ENCODE measurements at regions not wholly inside any gene's neighbourhood (a gene's known extent, or its start where the extent isn't known, plus 50 kb on each side); places are given as distances from the start of the nearest gene placed in this dataset.

GRCh38 chr2:169426069-169426663 lies 53.1 kb upstream of the BBS5 start:
- no peak for DNase-seq (ENCODE audit: low spot score)
- TF ChIP-seq CTCF (conservative IDR thresholded peaks at IDR 0.05; ENCODE audit: low read depth, low read length) (no peak), EZH2 (IDR thresholded peaks at IDR 0.05; ENCODE audit: borderline replicate concordance, low read depth, low read length, poor library complexity, severe bottlenecking) (no peak)
- no peak overlapping the region for H3K4me3 ChIP-seq (ENCODE audit: low read depth, low read length, poor library complexity, severe bottlenecking)
- no peaks in the 10 kb centered on the region for H3K4me1 ChIP-seq (ENCODE audit: insufficient read depth, low read length, poor library complexity, severe bottlenecking)
- H3K36me3 ChIP-seq (ENCODE audit: insufficient read depth, low read length, poor library complexity, severe bottlenecking), result no peaks in the 10 kb centered on the region
- peaks cover 36% of the 10 kb centered on the region for H3K27me3 ChIP-seq (replicated peaks; ENCODE audit: insufficient read depth, low read depth, low read length, poor library complexity)
- H3K27ac ChIP-seq (ENCODE audit: low read depth, low read length, poor library complexity, severe bottlenecking), result no peak overlapping the region
- no TSS peak for BruUV-seq (replicated peaks)
- H3K9me3 ChIP-seq (ENCODE audit: low read depth, low read length, poor library complexity, severe bottlenecking), result no peaks in the 10 kb centered on the region
- intact Hi-C loops (cut with micrococcal nuclease; ENCODE audit: unreplicated experiment), result no loop called here
- CTCF ChIA-PET, result no interaction called here
- POLR2A ChIA-PET (ENCODE audit: low non-redundant PET), result no interaction called here

GRCh38 chr2:169422120-169422519 lies 57.2 kb upstream of the BBS5 start:
- TF ChIP-seq EZH2 (IDR thresholded peaks at IDR 0.05; ENCODE audit: borderline replicate concordance, low read depth, low read length, poor library complexity, severe bottlenecking) (no peak), CTCF (conservative IDR thresholded peaks at IDR 0.05; ENCODE audit: low read depth, low read length) (no peak)
- no peaks in the 10 kb centered on the region for H3K36me3 ChIP-seq (ENCODE audit: insufficient read depth, low read length, poor library complexity, severe bottlenecking)
- no peaks in the 10 kb centered on the region for H3K9me3 ChIP-seq (ENCODE audit: low read depth, low read length, poor library complexity, severe bottlenecking)
- ChIA-PET POLR2A (ENCODE audit: low non-redundant PET) (no interaction called here), CTCF (no interaction called here)
- H3K4me1 ChIP-seq (ENCODE audit: insufficient read depth, low read length, poor library complexity, severe bottlenecking), result no peaks in the 10 kb centered on the region
- no peak overlapping the region for H3K27ac ChIP-seq (ENCODE audit: low read depth, low read length, poor library complexity, severe bottlenecking)
- intact Hi-C loops (cut with micrococcal nuclease; ENCODE audit: unreplicated experiment), result no loop called here
- DNase-seq (ENCODE audit: low spot score), result no peak
- no peak overlapping the region for H3K4me3 ChIP-seq (ENCODE audit: low read depth, low read length, poor library complexity, severe bottlenecking)
- BruUV-seq (replicated peaks), result no TSS peak
- peaks cover 52% of the 10 kb centered on the region for H3K27me3 ChIP-seq (replicated peaks; ENCODE audit: insufficient read depth, low read depth, low read length, poor library complexity)

- Histone ChIP-seq H3K27me3 (replicated peaks; ENCODE audit: insufficient read depth, low read depth, low read length, poor library complexity) (peaks cover 76% of the 10 kb centered on the region), H3K4me1 (ENCODE audit: insufficient read depth, low read length, poor library complexity, severe bottlenecking) (no peaks in the 10 kb centered on the region), H3K4me3 (ENCODE audit: low read depth, low read length, poor library complexity, severe bottlenecking) (no peak overlapping the region), H3K9me3 (ENCODE audit: low read depth, low read length, poor library complexity, severe bottlenecking) (no peaks in the 10 kb centered on the region), H3K27ac (ENCODE audit: low read depth, low read length, poor library complexity, severe bottlenecking) (no peak overlapping the region), H3K36me3 (ENCODE audit: insufficient read depth, low read length, poor library complexity, severe bottlenecking) (no peaks in the 10 kb centered on the region)
- CTCF ChIA-PET, result no interaction called here
- intact Hi-C loops (cut with micrococcal nuclease; ENCODE audit: unreplicated experiment), result no loop called here
- no peak for DNase-seq (ENCODE audit: low spot score)
- BruUV-seq (replicated peaks), result no TSS peak
- TF ChIP-seq CTCF (conservative IDR thresholded peaks at IDR 0.05; ENCODE audit: low read depth, low read length), result no peak
- TF ChIP-seq EZH2 (IDR thresholded peaks at IDR 0.05; ENCODE audit: borderline replicate concordance, low read depth, low read length, poor library complexity, severe bottlenecking), result no peak
- POLR2A ChIA-PET (ENCODE audit: low non-redundant PET), result no interaction called here
Measured at GRCh38 chr2:169415233-169415748, 53.0 kb upstream of the LRP2 start.
